ENCODE measurements at regions not wholly inside any gene's neighbourhood (a gene's known extent, or its start where the extent isn't known, plus 50 kb on each side); places are given as distances from the start of the nearest gene placed in this dataset.

DNA sequence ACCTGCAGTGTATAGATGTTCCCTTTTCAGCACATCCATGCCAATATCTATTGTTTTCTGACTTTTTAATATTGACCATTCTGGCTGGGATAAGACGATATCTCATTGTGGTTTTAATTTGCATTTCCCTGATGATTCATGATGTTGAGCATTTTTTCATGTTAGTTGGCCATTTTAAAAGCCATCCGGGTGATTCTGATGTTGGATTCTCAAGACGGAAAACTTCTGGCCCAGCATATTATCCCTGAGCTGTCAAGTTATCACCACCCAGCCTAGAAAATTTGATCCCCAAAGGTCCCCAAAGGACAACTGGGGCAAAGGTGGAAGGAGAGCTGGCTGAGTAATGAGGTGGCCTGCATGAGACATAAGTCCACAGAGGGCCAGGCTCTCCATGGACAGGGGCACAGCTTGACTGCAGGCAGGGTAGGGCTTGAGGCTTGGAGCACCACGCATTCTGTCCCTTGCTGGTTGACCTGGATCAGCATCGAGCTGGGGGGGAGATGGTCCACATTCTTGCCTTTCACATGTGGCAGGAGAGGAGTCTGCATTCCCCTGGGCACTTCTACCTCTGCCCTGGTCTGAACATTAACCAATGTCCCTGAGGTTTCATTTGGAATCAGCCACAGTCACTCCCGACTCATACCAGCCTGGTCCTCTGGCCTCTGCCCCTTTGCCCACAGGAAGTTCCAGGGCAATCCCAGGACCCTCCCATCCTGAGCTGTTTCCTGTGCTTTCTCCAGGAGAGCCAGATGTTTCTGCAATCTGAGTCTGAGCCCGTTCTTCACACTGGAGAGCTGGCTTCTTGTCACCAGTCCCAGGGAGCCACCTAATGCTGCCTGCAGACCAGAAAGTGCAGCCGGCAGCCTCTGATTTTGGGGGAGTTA, 69.2 kb downstream of the ISG20 start:
- ATAC-seq (ENCODE audit: insufficient read depth, low FRiP score) (no peak), DNase-seq (no peak)
- TF ChIP-seq, protein P1, sequence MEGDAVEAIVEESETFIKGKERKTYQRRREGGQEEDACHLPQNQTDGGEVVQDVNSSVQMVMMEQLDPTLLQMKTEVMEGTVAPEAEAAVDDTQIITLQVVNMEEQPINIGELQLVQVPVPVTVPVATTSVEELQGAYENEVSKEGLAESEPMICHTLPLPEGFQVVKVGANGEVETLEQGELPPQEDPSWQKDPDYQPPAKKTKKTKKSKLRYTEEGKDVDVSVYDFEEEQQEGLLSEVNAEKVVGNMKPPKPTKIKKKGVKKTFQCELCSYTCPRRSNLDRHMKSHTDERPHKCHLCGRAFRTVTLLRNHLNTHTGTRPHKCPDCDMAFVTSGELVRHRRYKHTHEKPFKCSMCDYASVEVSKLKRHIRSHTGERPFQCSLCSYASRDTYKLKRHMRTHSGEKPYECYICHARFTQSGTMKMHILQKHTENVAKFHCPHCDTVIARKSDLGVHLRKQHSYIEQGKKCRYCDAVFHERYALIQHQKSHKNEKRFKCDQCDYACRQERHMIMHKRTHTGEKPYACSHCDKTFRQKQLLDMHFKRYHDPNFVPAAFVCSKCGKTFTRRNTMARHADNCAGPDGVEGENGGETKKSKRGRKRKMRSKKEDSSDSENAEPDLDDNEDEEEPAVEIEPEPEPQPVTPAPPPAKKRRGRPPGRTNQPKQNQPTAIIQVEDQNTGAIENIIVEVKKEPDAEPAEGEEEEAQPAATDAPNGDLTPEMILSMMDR (IDR thresholded peaks at IDR 0.05; ENCODE audit: control extremely low read depth, extremely low read depth) = no peak
- Histone ChIP-seq H3K4me1 (ENCODE audit: control insufficient read depth in 5 of 5, insufficient read depth in 5 of 5, low read length in 5 of 5) (peaks cover 0 to 18% (median 3%) of the 10 kb centered on the region in 5 donors), H3K4me3 (no peak overlapping the region), H3K27me3 (ENCODE audit: control insufficient read depth in 3 of 3, insufficient read depth in 3 of 3, low read length in 2 of 3) (peaks cover 0 to 4% (median 2%) of the 10 kb centered on the region in 3 donors), H3K27ac (ENCODE audit: low read depth in 1 of 2, low read length in 1 of 2) (no peak overlapping the region), H3K36me3 (ENCODE audit: control insufficient read depth in 4 of 4, insufficient read depth in 4 of 4, low read length in 4 of 4) (no peaks in the 10 kb centered on the region), H3K9ac (ENCODE audit: insufficient read depth in 1 of 2, low read length in 2 of 2) (no peak overlapping the region), H3K9me3 (ENCODE audit: control insufficient read depth in 4 of 4, insufficient read depth in 3 of 4, low read length in 3 of 4) (peaks cover 0 to 3% (median 0%) of the 10 kb centered on the region in 4 donors)
- WGBS, 2 donors = 64 to 78% methylated on average over 8 of the region's 8 CpGs

DNA sequence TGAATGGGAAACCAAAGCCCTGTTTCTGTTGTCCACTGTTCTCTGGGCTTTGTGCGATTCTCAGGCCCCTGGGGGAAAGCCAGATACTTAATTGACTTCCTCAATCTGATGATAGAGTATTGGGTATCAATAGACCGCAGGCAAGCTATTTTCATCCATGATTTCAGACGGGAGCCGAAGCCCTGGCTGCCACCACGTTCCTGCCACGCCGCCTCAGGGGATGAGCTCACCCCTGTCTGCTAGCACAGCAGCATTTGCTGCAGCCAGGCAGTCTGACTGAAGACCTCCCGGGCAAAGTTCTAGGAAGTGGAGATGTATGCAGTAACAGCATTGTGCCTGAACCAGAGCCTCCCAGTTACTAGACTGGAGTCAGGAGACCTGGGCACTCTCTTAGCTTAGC, 69.8 kb downstream of the ISG20 start:
- Histone ChIP-seq H3K4me3 (no peak overlapping the region), H3K36me3 (ENCODE audit: control insufficient read depth in 4 of 4, insufficient read depth in 4 of 4, low read length in 4 of 4) (no peaks in the 10 kb centered on the region), H3K27ac (ENCODE audit: low read depth in 1 of 2, low read length in 1 of 2) (no peak overlapping the region), H3K4me1 (ENCODE audit: control insufficient read depth in 5 of 5, insufficient read depth in 5 of 5, low read length in 5 of 5) (peaks cover 0 to 18% (median 3%) of the 10 kb centered on the region in 5 donors), H3K27me3 (ENCODE audit: control insufficient read depth in 3 of 3, insufficient read depth in 3 of 3, low read length in 2 of 3) (peaks cover 0 to 9% (median 2%) of the 10 kb centered on the region in 3 donors), H3K9ac (ENCODE audit: insufficient read depth in 1 of 2, low read length in 2 of 2) (no peak overlapping the region), H3K9me3 (ENCODE audit: control insufficient read depth in 4 of 4, insufficient read depth in 3 of 4, low read length in 3 of 4) (peaks cover 0 to 3% (median 0%) of the 10 kb centered on the region in 4 donors)
- ATAC-seq (ENCODE audit: insufficient read depth, low FRiP score) = no peak
- WGBS, 2 donors = 71 to 80% methylated on average over 8 of the region's 8 CpGs
- TF ChIP-seq, protein P1 (IDR thresholded peaks at IDR 0.05; ENCODE audit: control extremely low read depth, extremely low read depth) = no peak
- DNase-seq = peak in 1 of 3 donors; percentile 66

- peaks cover 0 to 9% (median 2%) of the 10 kb centered on the region in 3 donors for H3K27me3 ChIP-seq (ENCODE audit: control insufficient read depth in 3 of 3, insufficient read depth in 3 of 3, low read length in 2 of 3)
- DNase-seq = no peak
These were observed 71.4 kb downstream of the ISG20 start for GRCh38 chr15:88710027-88710715.

More at GRCh38 chr15:88710027-88710715, 71.4 kb downstream of the ISG20 start:
- Histone ChIP-seq H3K9me3 (ENCODE audit: control insufficient read depth in 4 of 4, insufficient read depth in 3 of 4, low read length in 3 of 4) (peaks cover 0 to 1% (median 0%) of the 10 kb centered on the region in 4 donors), H3K4me1 (ENCODE audit: control insufficient read depth in 5 of 5, insufficient read depth in 5 of 5, low read length in 5 of 5) (peaks cover 0 to 18% (median 3%) of the 10 kb centered on the region in 5 donors), H3K36me3 (ENCODE audit: control insufficient read depth in 4 of 4, insufficient read depth in 4 of 4, low read length in 4 of 4) (no peaks in the 10 kb centered on the region), H3K9ac (ENCODE audit: insufficient read depth in 1 of 2, low read length in 2 of 2) (no peak overlapping the region), H3K27ac (ENCODE audit: low read depth in 1 of 2, low read length in 1 of 2) (no peak overlapping the region), H3K4me3 (no peak overlapping the region)
- TF ChIP-seq, protein P1 (IDR thresholded peaks at IDR 0.05; ENCODE audit: control extremely low read depth, extremely low read depth) = no peak
- ATAC-seq (ENCODE audit: insufficient read depth, low FRiP score) = no peak
- 79 to 87% methylated on average over 10 of the region's 10 CpGs for WGBS, 2 donors

All from lung (tissue), 11 donors.